ENCODE measurements at regions not wholly inside any gene's neighbourhood (a gene's known extent, or its start where the extent isn't known, plus 50 kb on each side); places are given as distances from the start of the nearest gene placed in this dataset.

DNA sequence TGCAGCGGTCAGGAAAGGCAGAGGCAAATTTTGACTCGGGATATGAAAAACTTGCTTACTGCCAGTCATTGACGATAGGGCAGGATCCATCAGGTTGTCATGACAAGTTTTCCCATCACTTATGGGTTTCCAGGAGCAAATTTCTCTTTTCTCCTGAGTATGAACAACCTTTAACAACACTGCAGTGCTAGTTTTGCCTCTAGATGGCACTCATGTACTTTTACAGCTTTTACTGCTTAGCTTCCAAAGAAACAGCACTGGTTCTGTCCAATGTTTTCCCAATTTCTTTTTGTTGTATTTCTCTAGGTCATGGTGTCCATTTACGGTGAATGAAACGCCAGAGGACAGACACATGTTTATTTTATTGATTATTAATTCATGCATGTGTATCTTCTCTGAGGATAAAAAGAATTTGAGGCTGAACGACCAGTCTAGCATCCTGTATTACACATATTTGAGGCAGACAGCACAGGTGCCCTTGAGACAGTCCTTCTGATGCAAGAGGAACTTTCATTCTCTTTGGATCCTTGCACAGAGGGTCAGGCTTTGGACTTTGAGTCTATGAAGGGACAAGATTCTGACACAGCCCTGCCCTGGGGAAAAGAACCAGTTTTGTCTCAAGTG, 112.3 kb upstream of the TRABD2B start:
- CTCF ChIA-PET, result interaction anchor here (0.6 to 2.4 kb wide), 4 partner anchors 71 to 393 kb away, joined by 3 to 6 read pairs (median 4); no protein-coding TSS in a partner anchor
- Histone ChIP-seq H3K14ac (replicated peaks; ENCODE audit: low read depth, low read length) (no peak overlapping the region), H2AK5ac (ENCODE audit: low read depth, low read length) (no peak overlapping the region), H3K56ac (ENCODE audit: extremely low read depth, insufficient read depth, low read length) (no peak overlapping the region), H2BK20ac (ENCODE audit: low read depth, low read length) (no peak overlapping the region), H2BK15ac (ENCODE audit: low read depth, low read length) (no peak overlapping the region), H3K4me3 (ENCODE audit: insufficient read depth, low read depth, low read length) (no peak overlapping the region), H3K18ac (ENCODE audit: low read depth, low read length) (no peak overlapping the region), H3K4ac (ENCODE audit: low read depth, low read length) (no peak overlapping the region), H3K9me1 (ENCODE audit: insufficient read depth, low read length) (no peaks in the 10 kb centered on the region), H2AK9ac (replicated peaks; ENCODE audit: low read depth, low read length, poor library complexity) (no peak overlapping the region), H3K27ac (ENCODE audit: insufficient read depth, low read length) (no peak overlapping the region), H2AFZ (replicated peaks; ENCODE audit: low read length, poor library complexity) (no peak overlapping the region), H3K27me3 (ENCODE audit: control insufficient read depth, insufficient read depth, low read length) (no peaks in the 10 kb centered on the region), H2BK5ac (ENCODE audit: low read depth, low read length, poor library complexity, severe bottlenecking) (no peak overlapping the region), H3K4me1 (ENCODE audit: control insufficient read depth, insufficient read depth, low read length) (no peaks in the 10 kb centered on the region), H3K23ac (ENCODE audit: low read depth, low read length) (no peak overlapping the region), H4K8ac (ENCODE audit: low read depth in 2 of 2, low read length in 2 of 2) (no peak overlapping the region), H3K9ac (ENCODE audit: low read depth, low read length) (no peak overlapping the region), H3K79me1 (ENCODE audit: low read depth in 1 of 2, low read length in 2 of 2) (no peaks in the 10 kb centered on the region), H2BK120ac (ENCODE audit: low read depth, low read length) (no peak overlapping the region), H3K36me3 (ENCODE audit: control insufficient read depth, insufficient read depth, low read length) (no peaks in the 10 kb centered on the region), H4K20me1 (ENCODE audit: insufficient read depth, low read length) (no peaks in the 10 kb centered on the region), H3K4me2 (ENCODE audit: low read depth, low read length) (no peak overlapping the region), H3K9me3 (ENCODE audit: control insufficient read depth, insufficient read depth, low read length) (no peaks in the 10 kb centered on the region), H4K91ac (ENCODE audit: insufficient read depth, low read depth, low read length) (no peak overlapping the region), H4K5ac (ENCODE audit: low read depth, low read length) (no peak overlapping the region)
- dilution Hi-C loops (cut with HindIII; ENCODE audit: low sequenced_read_pairs, unreplicated experiment) (no loop called here), in situ Hi-C loops (cut with MboI; ENCODE audit: low sequenced_read_pairs) (loop anchor here (10.0 to 25.0 kb wide), 3 partner anchors 95 to 578 kb away; no protein-coding TSS in a partner anchor), intact Hi-C loops (cut with micrococcal nuclease) (loop anchor here (1.0 kb wide), 2 partner anchors 93 to 389 kb away; no protein-coding TSS in a partner anchor)
- TF ChIP-seq CEBPB (IDR thresholded peaks at IDR 0.05; ENCODE audit: low read depth, low read length) (no peak), CTCF (conservative IDR thresholded peaks at IDR 0.05; ENCODE audit: low read depth, low read length) (peak; percentile 83), RAD21 (IDR thresholded peaks at IDR 0.05; ENCODE audit: low read length) (peak; percentile 85), SMC3 (IDR thresholded peaks at IDR 0.05; ENCODE audit: low read depth, low read length) (peak; percentile 50)
- WGBS, 2 experiments (ENCODE audit: extremely low coverage in 2 of 2, insufficient read length in 1 of 2), result no CpG with 5 or more reads among the region's 6 CpGs
- ATAC-seq (ENCODE audit: low read depth) (peak; percentile 90), DNase-seq (peak; percentile 61)
- no TSS peak for BruUV-seq (replicated peaks)
- POLR2A ChIA-PET (ENCODE audit: unreplicated experiment), result no interaction called here

Data from IMR-90 (cell line).